CD4-positive, alpha-beta T cell (primary cell): ENCODE measurements at regions not wholly inside any gene's neighbourhood (a gene's known extent, or its start where the extent isn't known, plus 50 kb on each side); places are given as distances from the start of the nearest gene placed in this dataset.

ENCODE experiments used
- ATAC-seq: fragments of 200-7000 bp; cut with Tn5 transposase; one replicate; pipeline ENCODE4 v1.10.0; 2022; ENCODE audit warnings: mild to moderate bottlenecking; ENCODE audit not compliant: poor library complexity
- CTCF ChIA-PET: fragments of 350-600 bp; sonication (Branson Sonifier 250); formaldehyde crosslinking; loops from one replicate; lab custom pipeline; 2021; ENCODE audit warnings: antibody characterized with exemption, inconsistent platforms; lab: Charles Lee
- POLR2A ChIA-PET: fragments of 350-600 bp; sonication (Branson Sonifier 250); formaldehyde crosslinking; loops from one replicate; lab custom pipeline; 2021; ENCODE audit warnings: antibody characterized with exemption, inconsistent platforms; lab: Charles Lee
- DNase-seq, 14 experiments: peaks; one replicate each; pipeline ENCODE4 v3.0.0-alpha.2; 2013 to 2020; ENCODE audit warnings: mixed read lengths in 2 of 14
- H3K27ac ChIP-seq, 2 donors: one replicate each; pipeline versions ENCODE4 v1.5.1 to v1.7.0; 2013; ENCODE audit warnings: low read length in 2 of 2, low read depth in 1 of 2, mild to moderate bottlenecking in 1 of 2
- H3K27me3 ChIP-seq, 2 experiments: 1 replicate in 1 of 2; 2 replicates in 1 of 2; pipeline versions ENCODE4 v1.6.1 to v1.7.0; 2013; ENCODE audit warnings: low read length in 2 of 2, control low read depth in 1 of 2, mild to moderate bottlenecking in 1 of 2, moderate library complexity in 1 of 2; ENCODE audit not compliant: insufficient read depth in 2 of 2, control insufficient read depth in 1 of 2
- H3K36me3 ChIP-seq: one replicate; pipeline ENCODE4 v1.6.1; 2013; ENCODE audit warnings: low read length, control low read depth; ENCODE audit not compliant: insufficient read depth
- H3K4me1 ChIP-seq: one replicate; pipeline ENCODE4 v1.6.1; 2013; ENCODE audit warnings: low read length, control low read depth; ENCODE audit not compliant: insufficient read depth
- H3K4me3 ChIP-seq: one replicate; pipeline ENCODE4 v1.5.1; 2013; ENCODE audit warnings: mild to moderate bottlenecking, low read length, moderate library complexity
- H3K9me3 ChIP-seq, 2 experiments: 1 replicate in 1 of 2; 2 replicates in 1 of 2; pipeline versions ENCODE4 v1.6.1 to v1.7.0; 2013; ENCODE audit warnings: low read length in 2 of 2, mild to moderate bottlenecking in 2 of 2, control low read depth in 1 of 2, moderate library complexity in 1 of 2; ENCODE audit not compliant: control insufficient read depth in 1 of 2, insufficient read depth in 1 of 2
- H3K27ac Mint-ChIP-seq: one replicate; pipeline ENCODE4 v1.8.0; 2020; ENCODE audit warnings: mixed read lengths
- H3K27me3 Mint-ChIP-seq: one replicate; pipeline ENCODE4 v1.8.0; 2021; ENCODE audit warnings: mixed read lengths
- H3K36me3 Mint-ChIP-seq: one replicate; pipeline ENCODE4 v1.8.0; 2021; ENCODE audit warnings: low read depth, mixed read lengths
- H3K4me1 Mint-ChIP-seq: one replicate; pipeline ENCODE4 v1.8.0; 2021; ENCODE audit warnings: low read depth, mixed read lengths
- H3K4me3 Mint-ChIP-seq: one replicate; pipeline ENCODE4 v1.8.0; 2020; ENCODE audit warnings: mild to moderate bottlenecking, mixed read lengths
- H3K9me3 Mint-ChIP-seq: one replicate; pipeline ENCODE4 v1.8.0; 2020; ENCODE audit warnings: mixed read lengths
- CTCF ChIP-seq: fragments of 200-600 bp; IDR thresholded peaks from one replicate; pipeline ENCODE4 v1.8.0; 2022; ENCODE audit warnings: antibody characterized with exemption, mild to moderate bottlenecking
- intact Hi-C, 2 experiments: fragments of 100-400 bp; cut with DNase I in 1 of 2; cut with micrococcal nuclease in 1 of 2; formaldehyde crosslinking; loops; one replicate each; pipeline versions ENCODE4 v1.15.1 to v1.9.0; 2023 to 2025; cut with DNase I, micrococcal nuclease

GRCh38 chr4:145307120-145307519 is 126.7 kb upstream of the OTUD4 start:
- no peak overlapping the region for H3K27ac Mint-ChIP-seq
- ChIA-PET POLR2A (no interaction called here), CTCF (no interaction called here)
- DNase-seq = no peak
- H3K9me3 ChIP-seq = no peaks in the 10 kb centered on the region
- H3K4me1 ChIP-seq = no peaks in the 10 kb centered on the region
- H3K27me3 Mint-ChIP-seq = no peaks in the 10 kb centered on the region
- intact Hi-C loops = no loop called here
- no peaks in the 10 kb centered on the region for H3K36me3 Mint-ChIP-seq
- H3K4me3 ChIP-seq = no peak overlapping the region
- no peak overlapping the region for H3K27ac ChIP-seq
- no peak for ATAC-seq
- TF ChIP-seq CTCF = no peak
- no peaks in the 10 kb centered on the region for H3K9me3 Mint-ChIP-seq
- H3K36me3 ChIP-seq = no peaks in the 10 kb centered on the region
- no peaks in the 10 kb centered on the region for H3K27me3 ChIP-seq
- H3K4me1 Mint-ChIP-seq = peaks cover 28% of the 10 kb centered on the region
- H3K4me3 Mint-ChIP-seq = no peak overlapping the region

DNA sequence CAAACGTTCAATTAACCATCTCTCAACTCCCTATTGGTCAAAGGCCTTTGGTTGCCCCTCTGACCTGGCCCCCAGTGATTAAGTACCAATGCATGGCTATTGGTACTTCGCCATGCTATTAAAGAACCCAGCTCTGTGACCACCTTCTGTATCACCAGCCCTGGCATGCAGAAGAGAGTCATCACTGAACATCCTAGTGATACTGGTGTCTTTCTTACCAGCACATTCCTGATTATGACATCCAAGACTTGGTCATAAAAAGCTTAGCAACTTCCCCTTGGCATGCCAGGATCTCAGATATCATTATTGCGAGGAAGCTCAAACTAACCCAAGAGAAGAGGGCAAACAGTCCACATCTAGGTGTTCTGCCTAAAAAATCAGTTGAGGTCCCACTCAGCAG is 122.3 kb upstream of the OTUD4 start:
- Histone ChIP-seq H3K4me1 (peaks cover 4% of the 10 kb centered on the region), H3K27me3 (no peaks in the 10 kb centered on the region), H3K27ac (no peak overlapping the region), H3K9me3 (no peaks in the 10 kb centered on the region), H3K36me3 (no peaks in the 10 kb centered on the region), H3K4me3 (no peak overlapping the region)
- POLR2A ChIA-PET = no interaction called here
- intact Hi-C loops = no loop called here
- no peak for TF ChIP-seq CTCF
- CTCF ChIA-PET = no interaction called here
- ATAC-seq (no peak), DNase-seq (no peak)
- no peak overlapping the region for H3K27ac Mint-ChIP-seq
- H3K9me3 Mint-ChIP-seq = no peaks in the 10 kb centered on the region
- no peaks in the 10 kb centered on the region for H3K27me3 Mint-ChIP-seq
- H3K4me3 Mint-ChIP-seq = no peak overlapping the region
- no peaks in the 10 kb centered on the region for H3K36me3 Mint-ChIP-seq
- H3K4me1 Mint-ChIP-seq = peaks cover 29% of the 10 kb centered on the region

- Histone ChIP-seq H3K9me3 (no peaks in the 10 kb centered on the region), H3K4me1 (peaks cover 4% of the 10 kb centered on the region), H3K27me3 (no peaks in the 10 kb centered on the region), H3K36me3 (no peaks in the 10 kb centered on the region), H3K27ac (no peak overlapping the region), H3K4me3 (no peak overlapping the region)
- no peak for ATAC-seq
- no peaks in the 10 kb centered on the region for H3K9me3 Mint-ChIP-seq
- no peak overlapping the region for H3K27ac Mint-ChIP-seq
- CTCF ChIA-PET = no interaction called here
- H3K36me3 Mint-ChIP-seq = no peaks in the 10 kb centered on the region
- POLR2A ChIA-PET = no interaction called here
- no peak for DNase-seq
- intact Hi-C loops = no loop called here
- H3K4me1 Mint-ChIP-seq = peaks cover 17% of the 10 kb centered on the region
- no peak overlapping the region for H3K4me3 Mint-ChIP-seq
- TF ChIP-seq CTCF = no peak
- peaks cover 6% of the 10 kb centered on the region for H3K27me3 Mint-ChIP-seq
Measured at GRCh38 chr4:145301386-145302080, 121.1 kb upstream of the OTUD4 start.
